A673 (cell line): ENCODE measurements at regions not wholly inside any gene's neighbourhood (a gene's known extent, or its start where the extent isn't known, plus 50 kb on each side); places are given as distances from the start of the nearest gene placed in this dataset.

ENCODE experiments used
- BruUV-seq: library from RNA; stranded (reverse); fragments of 400-500 nt; replicated peaks from 2 replicates; lab custom pipeline; 2021; lab: Mats Ljungman, UMichigan
- CTCF ChIA-PET: fragments of 300-600 bp; sonication (Branson Sonifier 250); formaldehyde crosslinking; loops from one replicate; lab custom pipeline; 2022; ENCODE audit warnings: antibody characterized with exemption; lab: Charles Lee
- POLR2A ChIA-PET: fragments of 300-600 bp; sonication (Branson Sonifier 250); formaldehyde crosslinking; loops from one replicate; lab custom pipeline; 2022; ENCODE audit warnings: antibody characterized with exemption; ENCODE audit not compliant: low non-redundant PET; lab: Charles Lee
- DNase-seq: peaks from one replicate; pipeline ENCODE4 v3.0.0-alpha.2; 2015; ENCODE audit warnings: low spot score
- H3K27ac ChIP-seq: fragments of 200-600 bp; sonication (generic); 2 replicates; pipeline ENCODE4 v1.5.1; 2016; ENCODE audit warnings: mixed run types, low read depth, mild to moderate bottlenecking, mixed read lengths, antibody characterized with exemption, low read length; ENCODE audit not compliant: poor library complexity, severe bottlenecking
- H3K27me3 ChIP-seq: fragments of 200-600 bp; sonication (generic); replicated peaks from 2 replicates; pipeline ENCODE4 v1.6.1; 2017; ENCODE audit warnings: mixed run types, low read depth, mild to moderate bottlenecking, mixed read lengths, antibody characterized with exemption, low read length; ENCODE audit not compliant: insufficient read depth, poor library complexity
- H3K36me3 ChIP-seq: fragments of 200-600 bp; sonication (generic); 2 replicates; pipeline ENCODE4 v1.6.1; 2016; ENCODE audit warnings: mixed run types, mild to moderate bottlenecking, mixed read lengths, antibody characterized with exemption, low read length; ENCODE audit not compliant: insufficient read depth, poor library complexity, severe bottlenecking
- H3K4me1 ChIP-seq: fragments of 200-600 bp; sonication (generic); 2 replicates; pipeline ENCODE4 v1.6.1; 2017; ENCODE audit warnings: mixed run types, mild to moderate bottlenecking, mixed read lengths, antibody characterized with exemption, low read length; ENCODE audit not compliant: insufficient read depth, poor library complexity, severe bottlenecking
- H3K4me3 ChIP-seq: fragments of 200-600 bp; sonication (generic); 2 replicates; pipeline ENCODE4 v1.5.1; 2016; ENCODE audit warnings: low read depth, mixed run types, mild to moderate bottlenecking, mixed read lengths, low read length; ENCODE audit not compliant: poor library complexity, severe bottlenecking
- H3K9me3 ChIP-seq: fragments of 200-600 bp; sonication (generic); 2 replicates; pipeline ENCODE4 v1.6.1; 2016; ENCODE audit warnings: mixed run types, low read depth, mild to moderate bottlenecking, mixed read lengths, antibody characterized with exemption, low read length; ENCODE audit not compliant: poor library complexity, severe bottlenecking
- CTCF ChIP-seq: fragments of 300-800, 200-600 bp; sonication (generic); conservative IDR thresholded peaks from 2 replicates; pipeline ENCODE4 v1.5.1; 2017; ENCODE audit warnings: low read depth, mild to moderate bottlenecking, antibody characterized with exemption, low read length, moderate library complexity, mixed read lengths
- EZH2 ChIP-seq: fragments of 200-600 bp; sonication (generic); IDR thresholded peaks from 2 replicates; pipeline ENCODE4 v1.6.1; 2017; ENCODE audit warnings: borderline replicate concordance, low read depth, mild to moderate bottlenecking, mixed read lengths, antibody characterized with exemption, low read length; ENCODE audit not compliant: poor library complexity, severe bottlenecking
- intact Hi-C: fragments of 100-400 bp; cut with micrococcal nuclease; formaldehyde crosslinking; loops from one replicate; pipeline ENCODE4 v1.10.0; 2022; ENCODE audit not compliant: unreplicated experiment

- no peak overlapping the region for H3K4me3 ChIP-seq
- no TSS peak for BruUV-seq
- no peaks in the 10 kb centered on the region for H3K36me3 ChIP-seq
- peaks cover 6% of the 10 kb centered on the region for H3K4me1 ChIP-seq
- no peaks in the 10 kb centered on the region for H3K9me3 ChIP-seq
- peak; percentile 46 for DNase-seq
- CTCF ChIA-PET: no interaction called here
- POLR2A ChIA-PET: no interaction called here
- H3K27ac ChIP-seq: no peak overlapping the region
- intact Hi-C loops: loop anchor here (1.0 to 5.0 kb wide), 2 partner anchors 409 to 774 kb away; no protein-coding TSS in a partner anchor
- TF ChIP-seq EZH2 (no peak), CTCF (peak; percentile 67)
- no peaks in the 10 kb centered on the region for H3K27me3 ChIP-seq
Measured at GRCh38 chr5:24232929-24233498, 411.8 kb downstream of the CDH10 start.

- TF ChIP-seq CTCF: no peak
- TF ChIP-seq EZH2: no peak
- Histone ChIP-seq H3K9me3 (no peaks in the 10 kb centered on the region), H3K36me3 (no peaks in the 10 kb centered on the region), H3K27ac (no peak overlapping the region), H3K27me3 (no peaks in the 10 kb centered on the region), H3K4me3 (no peak overlapping the region), H3K4me1 (peaks cover 6% of the 10 kb centered on the region)
- ChIA-PET CTCF (no interaction called here), POLR2A (no interaction called here)
- intact Hi-C loops: no loop called here
- no TSS peak for BruUV-seq
- DNase-seq: no peak
Measured at GRCh38 chr5:24235946-24236345, 408.8 kb downstream of the CDH10 start.

- no TSS peak for BruUV-seq
- POLR2A ChIA-PET: no interaction called here
- intact Hi-C loops: no loop called here
Measured at GRCh38 chr5:24245821-24246220, 399.0 kb downstream of the CDH10 start.

More at GRCh38 chr5:24245821-24246220, 399.0 kb downstream of the CDH10 start:
- Histone ChIP-seq H3K27me3 (no peaks in the 10 kb centered on the region), H3K4me3 (no peak overlapping the region), H3K4me1 (no peaks in the 10 kb centered on the region), H3K36me3 (no peaks in the 10 kb centered on the region), H3K27ac (no peak overlapping the region), H3K9me3 (no peaks in the 10 kb centered on the region)
- TF ChIP-seq CTCF (no peak), EZH2 (no peak)
- CTCF ChIA-PET: no interaction called here
- no peak for DNase-seq
